Trophoblast cell (in vitro differentiated cells and primary cell): ENCODE measurements at regions not wholly inside any gene's neighbourhood (a gene's known extent, or its start where the extent isn't known, plus 50 kb on each side); places are given as distances from the start of the nearest gene placed in this dataset.

Experiments used
- DNase-seq, 2 donors: peaks; one replicate each; pipeline ENCODE4 v3.0.0-alpha.2; 2016
- H2AFZ ChIP-seq: 2 replicates; pipeline ENCODE4 v1.6.1; 2013; ENCODE audit warnings: low read length, moderate library complexity, mild to moderate bottlenecking; ENCODE audit not compliant: insufficient read depth, poor library complexity
- H2AK5ac ChIP-seq: 2 replicates; pipeline ENCODE4 v1.6.1; 2013; ENCODE audit warnings: mild to moderate bottlenecking, low read length
- H2BK120ac ChIP-seq: 2 replicates; pipeline ENCODE4 v1.6.1; 2013; ENCODE audit warnings: low read length, mild to moderate bottlenecking, moderate library complexity; ENCODE audit not compliant: insufficient read depth, poor library complexity
- H2BK12ac ChIP-seq: 2 replicates; pipeline ENCODE4 v1.6.1; 2013; ENCODE audit warnings: mild to moderate bottlenecking, low read length, moderate library complexity
- H2BK5ac ChIP-seq: 2 replicates; pipeline ENCODE4 v1.6.1; 2013; ENCODE audit warnings: low read length, low read depth, moderate library complexity, mild to moderate bottlenecking; ENCODE audit not compliant: poor library complexity
- H3K14ac ChIP-seq: 2 replicates; pipeline ENCODE4 v1.6.1; 2013; ENCODE audit warnings: mild to moderate bottlenecking, low read length
- H3K18ac ChIP-seq: 2 replicates; pipeline ENCODE4 v1.6.1; 2013; ENCODE audit warnings: mild to moderate bottlenecking, low read length
- H3K23ac ChIP-seq: 2 replicates; pipeline ENCODE4 v1.6.1; 2013; ENCODE audit warnings: low read length
- H3K27ac ChIP-seq: 2 replicates; pipeline ENCODE4 v1.5.1; 2013; ENCODE audit warnings: low read depth, mild to moderate bottlenecking, inconsistent platforms, low read length, moderate library complexity
- H3K27me3 ChIP-seq: 2 replicates; pipeline ENCODE4 v1.6.1; 2013; ENCODE audit warnings: inconsistent platforms, mild to moderate bottlenecking, low read length, moderate library complexity; ENCODE audit not compliant: insufficient read depth
- H3K36me3 ChIP-seq, 2 experiments: 1 replicate in 1 of 2; 2 replicates in 1 of 2; pipeline ENCODE4 v1.6.1; 2013; ENCODE audit warnings: low read length in 2 of 2, mild to moderate bottlenecking in 2 of 2, moderate library complexity in 1 of 2; ENCODE audit not compliant: insufficient read depth in 2 of 2, control insufficient read depth in 1 of 2
- H3K4ac ChIP-seq: 2 replicates; pipeline ENCODE4 v1.6.1; 2013; ENCODE audit warnings: low read depth, mild to moderate bottlenecking, low read length, moderate library complexity
- H3K4me1 ChIP-seq, 2 experiments: 1 replicate in 1 of 2; 2 replicates in 1 of 2; pipeline ENCODE4 v1.6.1; 2013; ENCODE audit warnings: low read length in 2 of 2, mild to moderate bottlenecking in 2 of 2, moderate library complexity in 1 of 2; ENCODE audit not compliant: insufficient read depth in 2 of 2, control insufficient read depth in 1 of 2
- H3K4me2 ChIP-seq: 2 replicates; pipeline ENCODE4 v1.6.1; 2013; ENCODE audit warnings: inconsistent platforms, mild to moderate bottlenecking, low read length, moderate library complexity
- H3K4me3 ChIP-seq: 2 replicates; pipeline ENCODE4 v1.5.1; 2013; ENCODE audit warnings: mild to moderate bottlenecking, low read depth, low read length, inconsistent platforms
- H3K79me1 ChIP-seq: one replicate; pipeline ENCODE4 v1.6.1; 2013; ENCODE audit warnings: low read length
- H3K79me2 ChIP-seq: 2 replicates; pipeline ENCODE4 v1.6.1; 2013; ENCODE audit warnings: low read length, mild to moderate bottlenecking; ENCODE audit not compliant: control insufficient read depth, insufficient read depth, poor library complexity
- H3K9ac ChIP-seq: 2 replicates; pipeline ENCODE4 v1.6.1; 2013; ENCODE audit warnings: mild to moderate bottlenecking, low read length
- H3K9me3 ChIP-seq: 2 replicates; pipeline ENCODE4 v1.6.1; 2013; ENCODE audit warnings: low read depth, mild to moderate bottlenecking, control low read depth, inconsistent platforms, low read length; ENCODE audit not compliant: insufficient read depth
- H4K12ac ChIP-seq: 2 replicates; pipeline ENCODE4 v1.6.1; 2013; ENCODE audit warnings: low read depth, mild to moderate bottlenecking, low read length, moderate library complexity
- H4K8ac ChIP-seq: 2 replicates; pipeline ENCODE4 v1.6.1; 2013; ENCODE audit warnings: low read depth, mild to moderate bottlenecking, low read length, moderate library complexity
- H4K91ac ChIP-seq: one replicate; pipeline ENCODE4 v1.6.1; 2013; ENCODE audit warnings: low read depth, mild to moderate bottlenecking, low read length, moderate library complexity
- WGBS: extraction: QIAGEN DNeasy Blood & Tissue Kit; methylation state at CpG from one replicate; pipeline ENCODE4 v1.1.7; 2013; ENCODE audit warnings: missing lambda C conversion rate; ENCODE audit not compliant: insufficient read length, insufficient coverage; ENCODE audit errors: extremely low coverage; 5-methylcytosine and 5-hydroxymethylcytosine counted together

DNA sequence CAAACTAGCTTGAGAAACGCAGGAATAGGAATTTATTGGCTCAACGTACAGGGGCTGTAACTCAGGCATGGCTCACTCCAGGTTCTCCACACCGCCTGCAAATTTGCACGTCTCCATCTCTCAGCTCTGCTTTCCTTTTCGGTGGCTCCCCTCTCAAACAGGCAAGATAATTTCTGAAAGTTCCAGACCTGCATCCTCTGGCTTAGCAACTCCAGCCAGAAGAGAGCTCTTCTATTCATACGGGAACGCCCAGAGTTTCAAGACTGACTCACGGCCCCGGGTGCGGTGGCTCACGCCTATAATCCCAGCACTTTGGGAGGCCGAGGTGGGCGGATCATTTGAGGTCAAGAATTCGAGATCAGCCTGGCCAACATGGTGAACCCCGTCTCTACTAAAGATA, 139.7 kb upstream of the BNIP2 start:
- Histone ChIP-seq H3K27ac (no peak overlapping the region), H2AK5ac (no peak overlapping the region), H2BK5ac (no peak overlapping the region), H4K91ac (no peak overlapping the region), H3K18ac (no peak overlapping the region), H3K36me3 (no peaks in the 10 kb centered on the region), H3K23ac (no peak overlapping the region), H4K8ac (no peak overlapping the region), H3K79me2 (no peaks in the 10 kb centered on the region), H3K4me2 (no peak overlapping the region), H3K4me1 (peaks cover 0 to 3% of the 10 kb centered on the region in 2 experiments), H2AFZ (no peak overlapping the region), H3K14ac (no peak overlapping the region), H3K9ac (no peak overlapping the region), H3K27me3 (no peaks in the 10 kb centered on the region), H3K4me3 (no peak overlapping the region), H2BK12ac (no peak overlapping the region), H3K9me3 (no peaks in the 10 kb centered on the region), H3K4ac (no peak overlapping the region), H3K79me1 (no peaks in the 10 kb centered on the region), H2BK120ac (no peak overlapping the region), H4K12ac (no peak overlapping the region)
- WGBS: no CpG with 5 or more reads among the region's 15 CpGs
- DNase-seq: peak; percentile 69 to 80

DNA sequence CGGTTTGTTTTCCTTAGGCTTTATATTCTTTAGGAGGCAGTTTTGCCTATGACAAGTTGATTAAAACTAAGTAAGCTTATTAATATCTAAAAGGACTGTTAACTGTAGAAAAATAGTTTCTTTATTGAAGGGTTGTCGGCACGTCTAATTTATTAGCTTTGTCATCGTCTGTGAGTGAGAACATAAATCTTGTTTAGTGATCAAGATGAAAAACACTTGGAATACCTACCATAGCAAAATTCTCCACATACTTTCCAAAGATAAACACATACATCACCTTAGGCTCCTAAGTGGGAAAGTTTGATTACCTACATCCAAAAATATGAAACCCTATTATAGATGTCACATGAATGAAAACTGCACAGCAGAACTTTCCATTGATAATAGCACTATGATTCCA, 139.1 kb upstream of the BNIP2 start:
- Histone ChIP-seq H2AFZ (no peak overlapping the region), H2BK120ac (no peak overlapping the region), H4K91ac (no peak overlapping the region), H4K8ac (no peak overlapping the region), H3K36me3 (no peaks in the 10 kb centered on the region), H2BK5ac (no peak overlapping the region), H3K27ac (no peak overlapping the region), H3K4me3 (no peak overlapping the region), H3K9me3 (no peaks in the 10 kb centered on the region), H3K27me3 (no peaks in the 10 kb centered on the region), H2AK5ac (no peak overlapping the region), H2BK12ac (no peak overlapping the region), H3K4me2 (no peak overlapping the region), H4K12ac (no peak overlapping the region), H3K9ac (no peak overlapping the region), H3K4ac (no peak overlapping the region), H3K79me2 (no peaks in the 10 kb centered on the region), H3K4me1 (peaks cover 0 to 3% of the 10 kb centered on the region in 2 experiments), H3K79me1 (no peaks in the 10 kb centered on the region), H3K23ac (no peak overlapping the region), H3K14ac (no peak overlapping the region), H3K18ac (no peak overlapping the region)
- DNase-seq: peak in 1 of 2 donors; percentile 87
- WGBS: no CpG with 5 or more reads among the region's 4 CpGs

DNA sequence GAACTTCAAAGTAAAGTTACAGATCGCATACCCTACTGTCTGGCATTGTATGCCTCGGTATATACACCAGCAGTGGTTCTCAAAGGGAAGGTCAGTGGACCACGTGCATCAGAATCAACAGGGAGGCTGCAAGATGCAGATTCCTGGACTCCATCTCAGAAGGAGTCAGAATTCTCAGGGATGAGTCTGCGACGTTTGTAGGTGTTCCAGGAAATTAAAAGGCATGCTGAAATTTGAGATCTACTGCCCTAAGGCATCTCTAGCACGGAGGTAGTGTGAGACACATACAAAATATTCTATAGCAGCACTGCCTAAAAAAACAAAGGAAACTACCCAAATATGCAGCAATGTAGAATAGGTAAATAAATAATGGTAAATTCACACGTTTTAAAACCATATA, 136.8 kb upstream of the BNIP2 start:
- no peak overlapping the region for H2AFZ ChIP-seq
- H3K36me3 ChIP-seq: no peaks in the 10 kb centered on the region
- no peak overlapping the region for H3K27ac ChIP-seq
- H3K79me2 ChIP-seq: no peaks in the 10 kb centered on the region
- H3K23ac ChIP-seq: no peak overlapping the region
- H3K14ac ChIP-seq: no peak overlapping the region
- peaks cover 1% of the 10 kb centered on the region for H3K9me3 ChIP-seq
- H3K18ac ChIP-seq: no peak overlapping the region
- no peak overlapping the region for H3K9ac ChIP-seq
- no peaks in the 10 kb centered on the region for H3K27me3 ChIP-seq
- H3K4me1 ChIP-seq: peaks cover 0 to 3% of the 10 kb centered on the region in 2 experiments
- no CpG with 5 or more reads among the region's 7 CpGs for WGBS
- DNase-seq: peak; percentile 77 to 91
- H3K79me1 ChIP-seq: no peaks in the 10 kb centered on the region
- H3K4me2 ChIP-seq: peak overlapping the region; percentile 33
- no peak overlapping the region for H2BK5ac ChIP-seq
- no peak overlapping the region for H4K91ac ChIP-seq
- no peak overlapping the region for H2BK120ac ChIP-seq
- no peak overlapping the region for H4K12ac ChIP-seq
- no peak overlapping the region for H3K4me3 ChIP-seq
- no peak overlapping the region for H2AK5ac ChIP-seq
- H2BK12ac ChIP-seq: no peak overlapping the region
- no peak overlapping the region for H3K4ac ChIP-seq
- H4K8ac ChIP-seq: no peak overlapping the region

DNA sequence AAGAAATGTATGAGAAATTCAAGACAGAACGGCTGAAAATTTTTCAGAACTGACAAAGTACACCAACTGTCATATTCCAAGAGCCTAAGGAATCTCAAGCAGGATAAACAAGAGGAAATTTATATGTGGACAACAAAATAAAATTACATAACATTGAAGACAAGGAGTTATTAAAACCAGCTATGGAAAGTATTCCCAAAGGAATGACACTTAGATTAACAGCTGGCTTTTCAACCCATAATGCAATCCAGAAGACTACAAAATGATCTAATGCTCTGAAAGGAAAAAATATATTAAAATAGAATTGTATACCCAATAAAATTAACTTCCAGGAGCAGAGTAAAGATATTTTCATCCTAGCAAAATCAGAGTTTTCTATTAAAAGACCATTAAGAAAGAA, 132.2 kb upstream of the BNIP2 start:
- Histone ChIP-seq H3K4ac (no peak overlapping the region), H3K9ac (no peak overlapping the region), H2BK5ac (no peak overlapping the region), H3K27ac (no peak overlapping the region), H2AFZ (no peak overlapping the region), H3K79me1 (no peaks in the 10 kb centered on the region), H3K27me3 (no peaks in the 10 kb centered on the region), H3K4me2 (no peak overlapping the region), H2AK5ac (no peak overlapping the region), H3K36me3 (no peaks in the 10 kb centered on the region), H2BK12ac (no peak overlapping the region), H2BK120ac (no peak overlapping the region), H3K4me1 (no peaks in the 10 kb centered on the region), H3K9me3 (peaks cover 3% of the 10 kb centered on the region), H3K14ac (no peak overlapping the region), H3K79me2 (no peaks in the 10 kb centered on the region), H4K12ac (no peak overlapping the region), H4K91ac (no peak overlapping the region), H3K23ac (no peak overlapping the region), H3K18ac (no peak overlapping the region), H3K4me3 (no peak overlapping the region), H4K8ac (no peak overlapping the region)
- peak in 1 of 2 donors; percentile 21 for DNase-seq
- no CpG with 5 or more reads among the region's 1 CpG for WGBS
